ENCODE measurements at regions not wholly inside any gene's neighbourhood (a gene's known extent, or its start where the extent isn't known, plus 50 kb on each side); places are given as distances from the start of the nearest gene placed in this dataset.

DNA sequence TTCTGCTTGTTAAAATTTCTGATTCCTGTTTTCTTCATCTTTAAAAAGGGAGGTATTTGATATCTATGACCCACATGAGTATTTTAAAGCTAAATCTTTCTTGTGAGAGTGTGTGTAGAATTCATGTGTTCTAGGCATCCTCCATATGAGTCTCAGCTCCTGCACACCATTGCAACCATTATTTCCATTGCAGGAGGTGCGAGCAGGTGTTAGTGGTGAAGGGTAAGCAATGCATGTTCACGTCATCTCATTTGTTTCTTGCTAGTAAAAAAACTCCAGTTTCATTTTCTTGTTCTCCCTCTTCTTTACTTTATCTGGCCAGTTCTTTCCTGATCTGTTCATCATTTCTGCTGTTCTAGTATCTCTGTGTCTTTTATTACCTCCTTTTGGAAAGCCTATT, 100.5 kb downstream of the ADRA2A start:
- no peak for TF ChIP-seq POLR2A (IDR thresholded peaks at IDR 0.05)
- TF ChIP-seq, protein P1, sequence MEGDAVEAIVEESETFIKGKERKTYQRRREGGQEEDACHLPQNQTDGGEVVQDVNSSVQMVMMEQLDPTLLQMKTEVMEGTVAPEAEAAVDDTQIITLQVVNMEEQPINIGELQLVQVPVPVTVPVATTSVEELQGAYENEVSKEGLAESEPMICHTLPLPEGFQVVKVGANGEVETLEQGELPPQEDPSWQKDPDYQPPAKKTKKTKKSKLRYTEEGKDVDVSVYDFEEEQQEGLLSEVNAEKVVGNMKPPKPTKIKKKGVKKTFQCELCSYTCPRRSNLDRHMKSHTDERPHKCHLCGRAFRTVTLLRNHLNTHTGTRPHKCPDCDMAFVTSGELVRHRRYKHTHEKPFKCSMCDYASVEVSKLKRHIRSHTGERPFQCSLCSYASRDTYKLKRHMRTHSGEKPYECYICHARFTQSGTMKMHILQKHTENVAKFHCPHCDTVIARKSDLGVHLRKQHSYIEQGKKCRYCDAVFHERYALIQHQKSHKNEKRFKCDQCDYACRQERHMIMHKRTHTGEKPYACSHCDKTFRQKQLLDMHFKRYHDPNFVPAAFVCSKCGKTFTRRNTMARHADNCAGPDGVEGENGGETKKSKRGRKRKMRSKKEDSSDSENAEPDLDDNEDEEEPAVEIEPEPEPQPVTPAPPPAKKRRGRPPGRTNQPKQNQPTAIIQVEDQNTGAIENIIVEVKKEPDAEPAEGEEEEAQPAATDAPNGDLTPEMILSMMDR (IDR thresholded peaks at IDR 0.05), result no peak
- no peak for TF ChIP-seq EP300 (IDR thresholded peaks at IDR 0.05)
